Right cardiac atrium (tissue), 5 donors: ENCODE measurements at regions not wholly inside any gene's neighbourhood (a gene's known extent, or its start where the extent isn't known, plus 50 kb on each side); places are given as distances from the start of the nearest gene placed in this dataset.

Experiments used
- ATAC-seq, 2 donors: fragments of 200-7000 bp; cut with Tn5 transposase; one replicate each; pipeline versions ENCODE4 v1.8.0 to v1.9.1; 2020; ENCODE audit warnings: moderate library complexity in 2 of 2, mild to moderate bottlenecking in 1 of 2
- DNase-seq, 3 donors: peaks; one replicate each; pipeline ENCODE4 v3.0.0-alpha.2; 2020
- H3K27ac ChIP-seq: one replicate; pipeline ENCODE4 v1.5.1; 2013; ENCODE audit warnings: mild to moderate bottlenecking, low read length, control low read depth, moderate library complexity
- H3K27me3 ChIP-seq: one replicate; pipeline ENCODE4 v1.6.1; 2013; ENCODE audit not compliant: control insufficient read depth, insufficient read depth
- H3K4me1 ChIP-seq: one replicate; pipeline ENCODE4 v1.6.1; 2013; ENCODE audit warnings: low read length; ENCODE audit not compliant: control insufficient read depth, insufficient read depth
- H3K4me3 ChIP-seq: one replicate; pipeline ENCODE4 v1.5.1; 2013; ENCODE audit warnings: low read length, control low read depth
- H3K9me3 ChIP-seq: one replicate; pipeline ENCODE4 v1.6.1; 2013; ENCODE audit warnings: low read length; ENCODE audit not compliant: control insufficient read depth
- WGBS: extraction: QIAGEN DNeasy Blood & Tissue Kit; methylation state at CpG from one replicate; pipeline ENCODE4 v1.1.7; 2013; 5-methylcytosine and 5-hydroxymethylcytosine counted together
- intact Hi-C, 4 donors: fragments of 100-400 bp; cut with DNase I; formaldehyde crosslinking; loops; one replicate each; pipeline versions ENCODE4 v1.11.0 to v1.14.0; 2022 to 2023
- donor health status: healthy with polysubstance abuse.
- donor health status: DM: no; HTN: yes; CAD: no.
- donor health status: DM: no; HTN: no; CAD: no.
- donor health status: DM: no; HTN: yes; CAD: no; lungs with severe emphysema.
- donor health status: DM: yes; HTN: yes; CAD: no.

DNA sequence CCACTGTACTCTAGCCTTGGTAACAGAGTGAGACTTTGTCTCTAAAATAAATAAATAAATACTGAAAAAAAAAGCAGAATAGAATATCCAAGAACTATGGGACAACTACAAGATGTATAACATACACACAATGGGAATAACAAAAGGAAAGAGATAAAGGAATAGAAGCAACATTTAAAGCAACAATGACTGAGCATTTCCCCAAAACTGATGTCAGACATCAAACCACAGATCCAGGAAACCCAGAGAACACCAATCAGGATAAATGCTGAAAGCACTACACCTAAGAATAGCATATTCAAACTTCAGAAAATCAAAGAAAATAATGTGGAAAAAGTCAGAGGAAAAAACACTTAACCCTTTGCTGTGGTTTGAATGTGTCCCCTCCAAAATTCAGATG lies 436.4 kb downstream of the ACTL7B start:
- intact Hi-C loops: loop anchor here in 1 of 4 donors (10.0 kb wide), 1 partner anchor 315 kb away; no protein-coding TSS in a partner anchor
- DNase-seq: no peak
- Histone ChIP-seq H3K27me3 (no peaks in the 10 kb centered on the region), H3K4me1 (no peaks in the 10 kb centered on the region), H3K27ac (no peak overlapping the region), H3K9me3 (no peaks in the 10 kb centered on the region), H3K4me3 (no peak overlapping the region)
- ATAC-seq: no peak

DNA sequence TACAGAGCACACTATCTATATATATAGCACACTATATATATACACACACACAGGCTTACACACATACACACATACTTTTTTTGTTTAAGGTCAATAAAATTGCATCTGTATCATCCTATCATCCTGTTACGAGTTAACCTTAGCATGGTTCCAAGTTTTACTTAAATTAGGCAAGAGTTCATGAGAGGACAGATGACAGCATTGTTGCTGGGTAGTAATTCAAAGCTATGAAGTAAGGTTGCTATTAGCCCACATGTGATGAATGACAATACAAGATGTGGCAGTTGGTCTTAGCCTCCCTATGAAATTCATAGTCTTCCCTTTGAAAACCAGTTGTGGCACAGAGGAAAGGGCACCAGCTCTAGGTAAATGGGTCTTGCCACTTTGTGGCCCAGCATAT lies 438.1 kb downstream of the ACTL7B start:
- Histone ChIP-seq H3K9me3 (no peaks in the 10 kb centered on the region), H3K27ac (no peak overlapping the region), H3K4me1 (no peaks in the 10 kb centered on the region), H3K27me3 (no peaks in the 10 kb centered on the region), H3K4me3 (no peak overlapping the region)
- DNase-seq: no peak
- WGBS: 66% methylated on average over 1 of the region's 1 CpG
- intact Hi-C loops: loop anchor here in 1 of 4 donors (10.0 kb wide), 1 partner anchor 317 kb away; no protein-coding TSS in a partner anchor
- no peak for ATAC-seq

DNA sequence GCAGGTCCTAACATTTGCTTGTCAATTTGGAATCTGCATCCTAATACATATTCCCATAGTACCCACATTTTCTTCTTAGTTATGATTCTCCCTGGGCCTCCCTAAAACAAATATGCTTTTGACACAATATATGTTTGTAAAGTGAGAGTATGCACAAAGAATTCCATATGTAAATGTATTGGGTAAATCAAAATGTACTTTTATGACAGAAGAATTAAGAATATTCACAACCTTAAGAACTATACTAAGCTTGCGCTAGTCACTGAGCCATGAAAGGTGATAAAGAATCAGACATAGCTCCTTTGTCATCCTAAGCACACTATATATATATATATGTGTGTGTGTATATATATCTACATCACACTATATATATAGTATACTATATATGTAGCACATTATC lies 438.5 kb downstream of the ACTL7B start:
- no peak for DNase-seq
- WGBS: 97% methylated on average over 1 of the region's 1 CpG
- H3K4me3 ChIP-seq: no peak overlapping the region
- no peak overlapping the region for H3K27ac ChIP-seq
- no peaks in the 10 kb centered on the region for H3K4me1 ChIP-seq
- intact Hi-C loops: loop anchor here in 1 of 4 donors (10.0 kb wide), 1 partner anchor 317 kb away; no protein-coding TSS in a partner anchor
- H3K9me3 ChIP-seq: no peaks in the 10 kb centered on the region
- ATAC-seq: no peak
- no peaks in the 10 kb centered on the region for H3K27me3 ChIP-seq

DNA sequence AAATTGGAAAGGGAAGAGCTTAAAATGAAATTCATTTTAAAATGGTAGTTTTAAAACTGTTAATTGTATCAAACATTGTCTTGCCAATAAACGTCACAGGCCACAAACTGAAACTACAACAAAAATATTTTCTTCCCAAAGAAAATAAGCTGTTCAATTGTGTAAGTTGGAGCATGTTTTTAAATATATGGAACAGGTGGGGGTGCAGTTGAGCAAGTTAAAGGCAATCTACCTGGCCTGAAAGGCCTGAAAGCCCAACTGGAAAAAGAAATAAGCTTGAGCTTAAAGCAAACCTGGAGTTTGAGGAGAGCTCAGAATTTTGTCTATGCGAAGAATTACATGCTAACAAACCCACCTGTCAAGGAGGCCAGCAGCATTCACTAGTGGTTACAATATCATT lies 439.5 kb downstream of the ACTL7B start:
- Histone ChIP-seq H3K4me3 (no peak overlapping the region), H3K27me3 (no peaks in the 10 kb centered on the region), H3K4me1 (no peaks in the 10 kb centered on the region), H3K9me3 (no peaks in the 10 kb centered on the region), H3K27ac (no peak overlapping the region)
- DNase-seq (no peak), ATAC-seq (no peak)
- WGBS: 80% methylated on average over 2 of the region's 2 CpGs
- intact Hi-C loops: loop anchor here in 1 of 4 donors (10.0 kb wide), 1 partner anchor 318 kb away; no protein-coding TSS in a partner anchor

DNA sequence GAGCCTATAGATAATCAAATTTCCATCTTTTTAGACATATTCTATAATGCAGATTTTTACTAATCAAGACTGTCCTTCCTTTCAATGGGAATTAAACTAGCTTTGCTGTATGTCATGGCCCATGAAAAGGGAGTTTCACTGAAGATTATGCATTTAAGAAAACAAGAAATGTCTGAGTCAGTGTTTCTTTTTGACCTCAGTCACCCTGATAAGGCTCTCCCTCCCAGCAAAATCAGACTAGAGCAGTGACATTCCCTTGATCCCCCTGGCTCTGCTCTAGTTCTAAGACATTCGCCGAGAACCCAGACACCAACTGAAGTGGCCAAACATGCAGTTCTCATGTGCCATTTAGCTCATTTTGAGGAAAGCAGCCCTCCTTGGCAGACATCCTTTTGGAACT lies 442.0 kb downstream of the ACTL7B start:
- Histone ChIP-seq H3K4me1 (no peaks in the 10 kb centered on the region), H3K27ac (no peak overlapping the region), H3K4me3 (no peak overlapping the region), H3K27me3 (no peaks in the 10 kb centered on the region), H3K9me3 (no peaks in the 10 kb centered on the region)
- intact Hi-C loops: loop anchor here in 1 of 4 donors (10.0 kb wide), 1 partner anchor 321 kb away; no protein-coding TSS in a partner anchor
- 37% methylated on average over 2 of the region's 2 CpGs for WGBS
- DNase-seq (peak in 1 of 3 donors; percentile 28), ATAC-seq (peak in 1 of 2 donors; percentile 84)

DNA sequence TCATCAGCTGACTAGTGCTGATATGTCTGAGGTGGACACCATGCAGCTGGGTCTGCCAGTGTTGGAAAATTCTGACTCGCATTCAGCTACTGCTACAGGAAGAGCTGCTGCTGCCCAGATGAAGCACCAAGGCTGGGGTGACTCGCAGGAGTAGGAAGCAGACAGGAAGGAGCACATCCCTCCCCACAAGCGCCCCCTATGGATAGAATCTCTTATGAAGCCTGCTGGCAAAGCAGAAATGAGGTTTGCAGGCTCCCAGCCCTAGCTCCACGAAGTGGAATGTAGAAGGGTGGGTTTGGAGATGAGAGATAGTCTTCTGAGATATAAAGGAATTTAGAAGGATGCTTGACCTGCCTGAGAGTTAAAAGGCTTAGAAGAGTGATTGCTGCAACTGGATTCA lies 443.0 kb downstream of the ACTL7B start:
- no peaks in the 10 kb centered on the region for H3K4me1 ChIP-seq
- H3K9me3 ChIP-seq: no peaks in the 10 kb centered on the region
- intact Hi-C loops: loop anchor here in 1 of 4 donors (10.0 kb wide), 1 partner anchor 322 kb away; no protein-coding TSS in a partner anchor
- no peaks in the 10 kb centered on the region for H3K27me3 ChIP-seq
- WGBS: 70% methylated on average over 4 of the region's 4 CpGs
- no peak overlapping the region for H3K27ac ChIP-seq
- no peak overlapping the region for H3K4me3 ChIP-seq
- ATAC-seq (peak in 1 of 2 donors; percentile 23), DNase-seq (peak in 1 of 3 donors; percentile 16)

DNA sequence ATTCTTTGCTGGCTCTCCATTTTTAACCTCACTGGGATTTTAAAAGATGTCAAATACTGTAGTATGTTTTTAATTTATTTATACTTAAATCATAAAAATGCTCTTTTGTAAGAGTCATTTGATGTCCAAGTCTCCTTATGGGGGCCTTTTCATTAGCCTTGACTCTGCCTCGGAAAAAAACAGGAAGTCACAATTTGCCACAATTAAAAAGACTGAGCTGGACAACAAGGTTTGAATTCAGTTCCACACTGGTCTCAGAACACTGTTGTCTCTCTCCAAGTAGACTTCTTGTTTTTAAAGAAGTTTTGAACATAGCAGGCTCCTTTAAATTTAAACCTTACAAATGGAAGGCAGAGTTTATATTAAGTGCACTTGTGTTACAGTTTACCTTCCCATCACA lies 444.2 kb downstream of the ACTL7B start:
- no peak overlapping the region for H3K4me3 ChIP-seq
- DNase-seq (no peak), ATAC-seq (no peak)
- H3K9me3 ChIP-seq: no peaks in the 10 kb centered on the region
- H3K27ac ChIP-seq: no peak overlapping the region
- no peaks in the 10 kb centered on the region for H3K4me1 ChIP-seq
- no peaks in the 10 kb centered on the region for H3K27me3 ChIP-seq
- intact Hi-C loops: loop anchor here in 1 of 4 donors (10.0 kb wide), 1 partner anchor 323 kb away; no protein-coding TSS in a partner anchor
- 50% methylated on average over 1 of the region's 1 CpG for WGBS

DNA sequence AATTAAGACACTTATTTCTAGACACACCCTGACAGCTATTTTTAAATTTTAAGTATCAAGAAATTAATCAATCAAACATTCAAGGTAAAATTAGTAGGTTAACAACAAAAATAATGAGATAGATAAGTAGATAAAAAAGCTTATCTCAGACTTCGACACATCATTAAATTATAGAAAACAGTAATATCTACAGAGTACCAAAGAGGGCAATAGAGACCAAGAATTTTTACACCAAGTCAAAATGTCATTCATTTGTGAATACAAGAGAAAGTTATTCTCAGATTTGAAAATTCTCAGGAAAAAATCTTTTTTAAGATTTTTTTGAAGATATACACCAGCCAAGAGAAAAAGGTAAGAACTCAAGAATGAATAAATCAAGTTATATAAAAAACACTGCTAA lies 445.6 kb downstream of the ACTL7B start:
- no peak for ATAC-seq
- H3K4me1 ChIP-seq: no peaks in the 10 kb centered on the region
- WGBS: 71% methylated on average over 1 of the region's 1 CpG
- H3K27ac ChIP-seq: no peak overlapping the region
- H3K9me3 ChIP-seq: no peaks in the 10 kb centered on the region
- DNase-seq: no peak
- intact Hi-C loops: loop anchor here in 1 of 4 donors (10.0 kb wide), 1 partner anchor 325 kb away; no protein-coding TSS in a partner anchor
- no peak overlapping the region for H3K4me3 ChIP-seq
- no peaks in the 10 kb centered on the region for H3K27me3 ChIP-seq

DNA sequence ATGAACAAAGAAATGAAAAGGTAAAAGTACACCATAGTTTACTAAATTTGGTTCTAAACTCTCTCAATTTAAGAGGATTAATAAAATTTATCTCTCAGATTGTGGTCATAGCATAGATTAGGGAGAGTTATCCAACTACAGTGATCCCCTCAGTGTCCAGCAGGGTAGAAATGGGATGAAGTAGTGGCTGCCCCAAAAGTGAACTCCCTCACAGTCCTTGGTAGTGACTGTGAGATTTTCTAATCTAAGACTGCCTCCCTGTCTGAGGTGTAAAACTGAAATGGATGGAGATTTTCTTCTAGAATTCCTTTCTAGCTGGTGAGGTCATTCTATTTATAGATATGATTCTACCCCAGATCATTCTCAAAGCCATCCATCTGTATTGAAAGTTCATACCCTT lies 455.5 kb downstream of the ACTL7B start:
- no peak overlapping the region for H3K4me3 ChIP-seq
- no peaks in the 10 kb centered on the region for H3K27me3 ChIP-seq
- no peaks in the 10 kb centered on the region for H3K4me1 ChIP-seq
- no peaks in the 10 kb centered on the region for H3K9me3 ChIP-seq
- H3K27ac ChIP-seq: no peak overlapping the region
- ATAC-seq (no peak), DNase-seq (no peak)
- intact Hi-C loops: no loop called here

DNA sequence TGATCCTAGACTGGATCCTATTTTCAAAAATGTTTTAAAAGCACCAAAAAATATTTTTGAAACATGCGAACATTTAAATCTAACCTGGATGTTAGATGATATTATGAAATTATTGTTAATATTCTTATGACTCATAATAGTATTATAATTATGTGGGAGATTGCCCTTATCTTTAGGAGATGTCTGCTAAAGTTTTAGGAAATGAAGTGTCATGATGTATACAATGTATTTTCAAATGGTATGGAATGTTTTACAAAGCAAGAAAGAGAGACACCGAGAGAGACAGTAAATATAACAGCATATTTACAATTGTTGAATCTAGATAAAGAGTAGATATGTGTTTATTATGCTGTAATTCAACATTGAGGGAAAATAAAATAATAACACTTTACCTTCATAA lies 455.9 kb downstream of the ACTL7B start:
- Histone ChIP-seq H3K4me3 (no peak overlapping the region), H3K9me3 (no peaks in the 10 kb centered on the region), H3K4me1 (no peaks in the 10 kb centered on the region), H3K27me3 (no peaks in the 10 kb centered on the region), H3K27ac (no peak overlapping the region)
- no peak for ATAC-seq
- 90% methylated on average over 2 of the region's 2 CpGs for WGBS
- intact Hi-C loops: no loop called here
- no peak for DNase-seq

DNA sequence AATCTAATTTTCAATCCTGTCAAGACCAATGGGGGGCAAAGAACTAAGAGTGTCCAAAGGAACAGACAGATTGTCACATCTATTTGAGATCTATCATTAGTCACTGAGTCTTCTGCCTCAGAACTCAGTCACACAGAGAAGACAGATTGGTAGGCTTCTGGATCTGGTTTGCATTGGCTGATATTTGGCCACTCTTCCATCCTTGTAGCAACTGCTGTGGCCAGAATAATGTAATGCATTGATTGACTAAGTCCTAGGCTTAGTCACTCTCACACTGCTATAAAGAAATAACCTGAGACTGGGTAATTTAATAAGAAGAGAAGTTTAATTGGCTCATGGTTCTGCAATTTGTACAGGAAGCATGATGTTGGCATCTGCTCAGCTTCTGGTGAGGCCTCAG lies 458.5 kb downstream of the ACTL7B start:
- ATAC-seq: no peak
- no peak for DNase-seq
- H3K4me1 ChIP-seq: no peaks in the 10 kb centered on the region
- H3K4me3 ChIP-seq: no peak overlapping the region
- H3K9me3 ChIP-seq: no peaks in the 10 kb centered on the region
- H3K27ac ChIP-seq: no peak overlapping the region
- H3K27me3 ChIP-seq: no peaks in the 10 kb centered on the region
- intact Hi-C loops: no loop called here

DNA sequence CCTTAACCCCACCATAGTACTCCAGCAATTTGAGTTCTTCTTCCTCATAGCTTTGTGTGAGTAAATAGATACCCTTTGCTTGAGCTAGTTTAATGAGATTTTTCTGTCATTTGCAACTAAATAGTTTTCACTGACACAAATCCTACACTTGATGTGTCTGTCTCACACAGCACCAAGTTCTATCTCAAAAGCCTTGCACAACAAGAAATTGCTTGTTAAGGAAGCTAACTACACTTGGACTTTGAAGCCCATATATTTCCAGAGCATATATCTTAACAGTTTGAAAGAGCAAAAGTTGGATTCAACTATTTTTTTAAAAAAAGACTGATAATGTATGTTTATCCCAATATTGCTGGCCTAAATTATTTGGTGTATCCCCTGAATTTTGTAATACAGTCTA lies 459.2 kb downstream of the ACTL7B start:
- H3K4me3 ChIP-seq: no peak overlapping the region
- no peak for DNase-seq
- no peaks in the 10 kb centered on the region for H3K27me3 ChIP-seq
- intact Hi-C loops: no loop called here
- H3K4me1 ChIP-seq: no peaks in the 10 kb centered on the region
- no peak overlapping the region for H3K27ac ChIP-seq
- H3K9me3 ChIP-seq: no peaks in the 10 kb centered on the region
- no peak for ATAC-seq
